ENCODE measurements at regions not wholly inside any gene's neighbourhood (a gene's known extent, or its start where the extent isn't known, plus 50 kb on each side); places are given as distances from the start of the nearest gene placed in this dataset.

GRCh38 chr3:137219801-137220445 lies 262.1 kb downstream of the IL20RB start:
- TF ChIP-seq, protein P1, sequence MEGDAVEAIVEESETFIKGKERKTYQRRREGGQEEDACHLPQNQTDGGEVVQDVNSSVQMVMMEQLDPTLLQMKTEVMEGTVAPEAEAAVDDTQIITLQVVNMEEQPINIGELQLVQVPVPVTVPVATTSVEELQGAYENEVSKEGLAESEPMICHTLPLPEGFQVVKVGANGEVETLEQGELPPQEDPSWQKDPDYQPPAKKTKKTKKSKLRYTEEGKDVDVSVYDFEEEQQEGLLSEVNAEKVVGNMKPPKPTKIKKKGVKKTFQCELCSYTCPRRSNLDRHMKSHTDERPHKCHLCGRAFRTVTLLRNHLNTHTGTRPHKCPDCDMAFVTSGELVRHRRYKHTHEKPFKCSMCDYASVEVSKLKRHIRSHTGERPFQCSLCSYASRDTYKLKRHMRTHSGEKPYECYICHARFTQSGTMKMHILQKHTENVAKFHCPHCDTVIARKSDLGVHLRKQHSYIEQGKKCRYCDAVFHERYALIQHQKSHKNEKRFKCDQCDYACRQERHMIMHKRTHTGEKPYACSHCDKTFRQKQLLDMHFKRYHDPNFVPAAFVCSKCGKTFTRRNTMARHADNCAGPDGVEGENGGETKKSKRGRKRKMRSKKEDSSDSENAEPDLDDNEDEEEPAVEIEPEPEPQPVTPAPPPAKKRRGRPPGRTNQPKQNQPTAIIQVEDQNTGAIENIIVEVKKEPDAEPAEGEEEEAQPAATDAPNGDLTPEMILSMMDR (conservative IDR thresholded peaks at IDR 0.05; ENCODE audit: low read depth, low read length): no peak
- no peak overlapping the region for H3K4me3 ChIP-seq (ENCODE audit: low read length)
- no peak for DNase-seq (ENCODE audit: low read depth)

DNA sequence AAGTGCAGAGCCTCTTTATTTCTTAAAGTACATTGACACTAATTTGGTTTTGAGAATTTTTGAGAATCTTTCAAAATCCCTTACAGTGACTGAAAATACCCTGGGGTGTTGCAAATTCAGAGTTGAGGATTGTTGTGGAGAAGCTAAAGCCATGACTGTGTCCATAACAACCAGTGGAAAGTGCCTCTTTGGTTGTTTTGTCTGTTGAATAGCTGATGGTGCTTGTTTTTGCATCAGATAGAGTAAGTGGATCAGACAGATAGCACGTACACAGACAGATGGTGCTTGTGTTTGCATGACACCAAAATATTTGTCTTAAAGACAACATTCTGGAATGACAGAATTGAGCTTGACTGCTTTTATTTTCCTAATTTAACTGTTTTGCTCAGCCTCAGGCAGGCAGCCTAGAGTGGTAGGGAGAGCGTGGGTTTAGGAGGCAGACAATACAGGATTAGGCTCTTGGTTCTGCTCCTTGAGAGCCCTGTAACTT lies 265.0 kb downstream of the IL20RB start:
- no peak overlapping the region for H3K4me3 ChIP-seq (ENCODE audit: low read length)
- TF ChIP-seq, protein P1 (conservative IDR thresholded peaks at IDR 0.05; ENCODE audit: low read depth, low read length): no peak
- DNase-seq (ENCODE audit: low read depth): no peak

DNA sequence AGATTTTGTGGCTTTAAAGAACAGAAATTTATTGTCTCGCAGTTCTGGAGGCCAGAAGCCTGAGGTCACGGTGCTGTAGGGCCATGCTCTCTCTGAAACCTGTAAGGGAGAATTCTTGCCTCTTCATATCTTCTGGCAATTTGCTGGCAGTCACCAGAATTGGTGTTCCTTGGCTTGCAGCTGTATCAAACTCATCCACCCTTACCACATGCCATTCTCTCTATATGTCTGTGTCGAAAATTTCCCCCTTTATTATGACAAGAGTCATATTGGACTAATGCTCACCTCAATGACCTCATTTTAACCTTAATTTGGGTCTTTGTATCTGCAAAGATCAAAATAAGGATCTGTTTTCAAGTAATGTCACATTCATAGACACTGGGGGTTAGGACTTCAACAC lies 266.7 kb downstream of the IL20RB start:
- TF ChIP-seq, protein P1 (conservative IDR thresholded peaks at IDR 0.05; ENCODE audit: low read depth, low read length): no peak
- DNase-seq (ENCODE audit: low read depth): no peak

GRCh38 chr3:137242836-137243400 lies 285.1 kb downstream of the IL20RB start:
- DNase-seq (ENCODE audit: low read depth): no peak
- no peak overlapping the region for H3K4me3 ChIP-seq (ENCODE audit: low read length)
- TF ChIP-seq, protein P1 (conservative IDR thresholded peaks at IDR 0.05; ENCODE audit: low read depth, low read length): no peak

More for the DNA sequence above, 266.7 kb downstream of the IL20RB start:
- no peak overlapping the region for H3K4me3 ChIP-seq (ENCODE audit: low read length)

DNA sequence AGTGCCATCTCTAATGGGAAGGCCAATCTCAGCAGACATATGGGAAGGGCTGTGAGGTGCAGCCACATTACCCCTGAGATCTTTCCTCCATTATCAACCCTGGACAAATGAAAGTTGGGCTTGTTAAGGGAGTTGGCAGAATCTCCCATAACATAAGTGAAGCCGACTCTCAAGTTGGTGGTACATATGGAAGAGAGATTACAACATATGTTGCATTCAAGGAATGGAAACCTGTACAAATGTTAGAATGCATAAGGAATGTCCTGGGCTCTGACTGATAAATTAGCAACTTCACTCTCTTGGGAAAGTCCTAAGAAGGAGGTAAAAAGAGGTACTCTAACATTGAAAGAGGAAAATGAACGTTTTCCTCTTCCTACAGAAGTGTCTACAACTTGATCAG lies 288.7 kb downstream of the IL20RB start:
- DNase-seq (ENCODE audit: low read depth): no peak
- H3K4me3 ChIP-seq (ENCODE audit: low read length): no peak overlapping the region
- TF ChIP-seq, protein P1 (conservative IDR thresholded peaks at IDR 0.05; ENCODE audit: low read depth, low read length): no peak

GRCh38 chr3:137249311-137249940 lies 291.6 kb downstream of the IL20RB start:
- no peak for DNase-seq (ENCODE audit: low read depth)
- H3K4me3 ChIP-seq (ENCODE audit: low read length): no peak overlapping the region
- TF ChIP-seq, protein P1 (conservative IDR thresholded peaks at IDR 0.05; ENCODE audit: low read depth, low read length): no peak

Measured in retinal pigment epithelial cell (primary cell).